ENCODE measurements at regions not wholly inside any gene's neighbourhood (a gene's known extent, or its start where the extent isn't known, plus 50 kb on each side); places are given as distances from the start of the nearest gene placed in this dataset.

DNA sequence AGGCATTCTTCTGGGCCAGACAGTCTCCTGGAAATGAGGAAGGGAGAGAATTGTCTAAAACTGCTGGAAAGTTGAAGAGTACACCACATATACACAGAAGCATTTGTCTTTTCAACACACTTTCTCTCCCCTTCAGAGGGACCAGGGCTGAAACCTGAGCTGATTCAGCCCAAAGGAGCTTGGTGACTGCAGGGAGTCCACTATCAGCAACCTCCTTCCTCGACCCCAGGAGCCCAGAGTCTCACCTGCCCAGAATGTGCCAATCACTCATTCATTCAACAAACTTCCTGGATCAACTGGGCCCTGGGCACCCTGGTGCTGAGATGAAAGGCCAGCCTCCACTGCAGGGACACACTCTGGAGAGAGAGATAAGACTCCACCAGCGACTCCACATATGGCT, 128.9 kb upstream of the VSTM2B start:
- TF ChIP-seq, protein P1, sequence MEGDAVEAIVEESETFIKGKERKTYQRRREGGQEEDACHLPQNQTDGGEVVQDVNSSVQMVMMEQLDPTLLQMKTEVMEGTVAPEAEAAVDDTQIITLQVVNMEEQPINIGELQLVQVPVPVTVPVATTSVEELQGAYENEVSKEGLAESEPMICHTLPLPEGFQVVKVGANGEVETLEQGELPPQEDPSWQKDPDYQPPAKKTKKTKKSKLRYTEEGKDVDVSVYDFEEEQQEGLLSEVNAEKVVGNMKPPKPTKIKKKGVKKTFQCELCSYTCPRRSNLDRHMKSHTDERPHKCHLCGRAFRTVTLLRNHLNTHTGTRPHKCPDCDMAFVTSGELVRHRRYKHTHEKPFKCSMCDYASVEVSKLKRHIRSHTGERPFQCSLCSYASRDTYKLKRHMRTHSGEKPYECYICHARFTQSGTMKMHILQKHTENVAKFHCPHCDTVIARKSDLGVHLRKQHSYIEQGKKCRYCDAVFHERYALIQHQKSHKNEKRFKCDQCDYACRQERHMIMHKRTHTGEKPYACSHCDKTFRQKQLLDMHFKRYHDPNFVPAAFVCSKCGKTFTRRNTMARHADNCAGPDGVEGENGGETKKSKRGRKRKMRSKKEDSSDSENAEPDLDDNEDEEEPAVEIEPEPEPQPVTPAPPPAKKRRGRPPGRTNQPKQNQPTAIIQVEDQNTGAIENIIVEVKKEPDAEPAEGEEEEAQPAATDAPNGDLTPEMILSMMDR (conservative IDR thresholded peaks at IDR 0.05; ENCODE audit: low read length): no peak
- no peak for TF ChIP-seq EZH2phosphoT487 (IDR thresholded peaks at IDR 0.05; ENCODE audit: borderline replicate concordance, low read depth, low read length)
